ENCODE measurements at regions not wholly inside any gene's neighbourhood (a gene's known extent, or its start where the extent isn't known, plus 50 kb on each side); places are given as distances from the start of the nearest gene placed in this dataset.
"Not testable (repeated sequence)": the region's sequence is repeated elsewhere in the genome, so short reads cannot be mapped to it uniquely, and the experiment has no call there.

DNA sequence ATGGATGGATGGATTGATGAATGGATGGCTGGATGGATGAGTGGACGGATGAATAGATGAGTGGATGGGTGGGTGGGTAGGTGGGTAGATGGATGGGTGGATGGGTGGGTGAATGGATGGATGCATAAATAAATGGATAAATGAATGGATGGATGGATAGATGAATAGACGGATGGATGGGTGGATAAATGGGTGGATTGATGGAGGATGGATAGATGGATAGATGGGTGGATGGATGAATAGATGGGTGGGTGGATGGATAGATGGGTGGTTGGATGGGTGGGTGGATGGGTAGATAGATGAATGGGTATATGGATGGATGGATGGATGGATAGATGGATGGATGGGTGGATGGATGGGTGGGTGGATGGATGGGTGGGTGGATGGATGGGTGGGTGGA is 84.9 kb upstream of the ZNF536 start:
- TF ChIP-seq EZH2 (IDR thresholded peaks at IDR 0.05; ENCODE audit: borderline replicate concordance) (no peak), EZH2phosphoT487 (IDR thresholded peaks at IDR 0.05; ENCODE audit: low read depth, severe bottlenecking, unreplicated experiment) (no peak)
- TF ChIP-seq, protein P1, sequence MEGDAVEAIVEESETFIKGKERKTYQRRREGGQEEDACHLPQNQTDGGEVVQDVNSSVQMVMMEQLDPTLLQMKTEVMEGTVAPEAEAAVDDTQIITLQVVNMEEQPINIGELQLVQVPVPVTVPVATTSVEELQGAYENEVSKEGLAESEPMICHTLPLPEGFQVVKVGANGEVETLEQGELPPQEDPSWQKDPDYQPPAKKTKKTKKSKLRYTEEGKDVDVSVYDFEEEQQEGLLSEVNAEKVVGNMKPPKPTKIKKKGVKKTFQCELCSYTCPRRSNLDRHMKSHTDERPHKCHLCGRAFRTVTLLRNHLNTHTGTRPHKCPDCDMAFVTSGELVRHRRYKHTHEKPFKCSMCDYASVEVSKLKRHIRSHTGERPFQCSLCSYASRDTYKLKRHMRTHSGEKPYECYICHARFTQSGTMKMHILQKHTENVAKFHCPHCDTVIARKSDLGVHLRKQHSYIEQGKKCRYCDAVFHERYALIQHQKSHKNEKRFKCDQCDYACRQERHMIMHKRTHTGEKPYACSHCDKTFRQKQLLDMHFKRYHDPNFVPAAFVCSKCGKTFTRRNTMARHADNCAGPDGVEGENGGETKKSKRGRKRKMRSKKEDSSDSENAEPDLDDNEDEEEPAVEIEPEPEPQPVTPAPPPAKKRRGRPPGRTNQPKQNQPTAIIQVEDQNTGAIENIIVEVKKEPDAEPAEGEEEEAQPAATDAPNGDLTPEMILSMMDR (IDR thresholded peaks at IDR 0.05; ENCODE audit: poor library complexity): no peak
- Histone ChIP-seq H4K20me1 (ENCODE audit: insufficient read depth, poor library complexity, severe bottlenecking) (no peaks in the 10 kb centered on the region), H3K9me3 (ENCODE audit: low read depth) (no peaks in the 10 kb centered on the region), H3K4me1 (ENCODE audit: insufficient read depth) (no peaks in the 10 kb centered on the region), H3K9me2 (replicated peaks; ENCODE audit: insufficient read depth) (no peaks in the 10 kb centered on the region), H2AFZ (no peak overlapping the region), H3K27me3 (peaks cover 7% of the 10 kb centered on the region), H3K4me3 (no peak overlapping the region), H3K36me3 (replicated peaks; ENCODE audit: insufficient read depth, low read depth) (no peaks in the 10 kb centered on the region), H3K27ac (no peak overlapping the region), H3K79me2 (no peaks in the 10 kb centered on the region), H3K4me2 (no peak overlapping the region)
- no CpG with 5 or more reads among the region's 2 CpGs for WGBS (ENCODE audit: low lambda C conversion rate, missing lambda C conversion rate)
- no peak for DNase-seq (ENCODE audit: low spot score)

DNA sequence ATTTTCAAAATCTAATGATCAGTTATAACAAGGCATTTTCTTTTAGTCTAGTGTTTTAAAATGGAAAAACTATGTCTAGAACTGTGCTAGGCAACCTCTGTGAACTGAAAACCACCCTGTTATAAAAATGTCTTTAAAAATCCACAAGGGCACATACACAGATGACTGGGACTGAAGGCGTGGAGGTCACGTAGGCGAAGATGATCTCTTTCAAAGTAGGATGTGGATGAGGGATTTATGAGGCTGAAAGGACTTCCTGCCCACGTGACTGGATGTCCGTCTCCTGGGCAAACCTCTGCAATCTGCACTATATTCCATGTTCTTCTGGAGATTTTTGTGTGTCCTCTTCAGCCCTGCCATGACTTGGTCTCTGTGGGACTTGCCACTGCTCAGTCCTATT is 84.2 kb upstream of the ZNF536 start:
- WGBS (ENCODE audit: low lambda C conversion rate, missing lambda C conversion rate): 86% methylated on average over 5 of the region's 5 CpGs

DNA sequence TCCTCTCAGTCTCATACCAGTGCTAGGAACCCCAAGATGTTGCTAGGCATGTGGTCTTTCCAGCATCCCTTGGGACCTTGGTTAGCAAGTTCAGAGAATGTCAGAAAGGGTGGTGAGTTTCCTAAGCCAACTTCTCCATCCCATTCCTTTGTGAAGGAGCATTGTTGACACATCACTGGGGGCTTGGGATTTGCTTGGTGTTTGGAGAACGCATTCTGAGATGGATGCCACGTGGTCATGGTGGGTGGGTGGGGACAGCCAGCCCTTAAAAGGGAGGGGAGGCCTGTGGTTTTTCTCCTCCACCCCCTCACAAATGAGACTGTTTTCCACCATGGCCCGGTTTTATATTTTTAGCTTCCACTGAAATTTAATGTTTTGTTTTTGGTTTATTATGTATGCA is 83.3 kb upstream of the ZNF536 start:
- H3K9me3 ChIP-seq (ENCODE audit: low read depth): no peaks in the 10 kb centered on the region
- H3K9me2 ChIP-seq (replicated peaks; ENCODE audit: insufficient read depth): no peaks in the 10 kb centered on the region
- no peak overlapping the region for H3K4me3 ChIP-seq
- H3K4me2 ChIP-seq: no peak overlapping the region
- H3K79me2 ChIP-seq: no peaks in the 10 kb centered on the region
- no peaks in the 10 kb centered on the region for H3K36me3 ChIP-seq (replicated peaks; ENCODE audit: insufficient read depth, low read depth)
- H3K4me1 ChIP-seq (ENCODE audit: insufficient read depth): no peaks in the 10 kb centered on the region
- no peaks in the 10 kb centered on the region for H3K27me3 ChIP-seq
- H3K27ac ChIP-seq: no peak overlapping the region
- no peaks in the 10 kb centered on the region for H4K20me1 ChIP-seq (ENCODE audit: insufficient read depth, poor library complexity, severe bottlenecking)
- H2AFZ ChIP-seq: no peak overlapping the region
- 81% methylated on average over 3 of the region's 3 CpGs for WGBS (ENCODE audit: low lambda C conversion rate, missing lambda C conversion rate)
- DNase-seq (ENCODE audit: low spot score): no peak
- TF ChIP-seq, protein P1 (IDR thresholded peaks at IDR 0.05; ENCODE audit: poor library complexity): no peak
- TF ChIP-seq EZH2phosphoT487 (IDR thresholded peaks at IDR 0.05; ENCODE audit: low read depth, severe bottlenecking, unreplicated experiment) (no peak), EZH2 (IDR thresholded peaks at IDR 0.05; ENCODE audit: borderline replicate concordance) (no peak)

More for the DNA sequence above, 84.2 kb upstream of the ZNF536 start:
- TF ChIP-seq EZH2 (IDR thresholded peaks at IDR 0.05; ENCODE audit: borderline replicate concordance) (no peak), EZH2phosphoT487 (IDR thresholded peaks at IDR 0.05; ENCODE audit: low read depth, severe bottlenecking, unreplicated experiment) (no peak)
- TF ChIP-seq, protein P1 (IDR thresholded peaks at IDR 0.05; ENCODE audit: poor library complexity): no peak
- H2AFZ ChIP-seq: no peak overlapping the region
- no peaks in the 10 kb centered on the region for H3K9me2 ChIP-seq (replicated peaks; ENCODE audit: insufficient read depth)
- no peaks in the 10 kb centered on the region for H3K9me3 ChIP-seq (ENCODE audit: low read depth)
- no peaks in the 10 kb centered on the region for H3K4me1 ChIP-seq (ENCODE audit: insufficient read depth)
- no peaks in the 10 kb centered on the region for H4K20me1 ChIP-seq (ENCODE audit: insufficient read depth, poor library complexity, severe bottlenecking)
- no peaks in the 10 kb centered on the region for H3K36me3 ChIP-seq (replicated peaks; ENCODE audit: insufficient read depth, low read depth)
- no peak overlapping the region for H3K4me3 ChIP-seq
- no peaks in the 10 kb centered on the region for H3K79me2 ChIP-seq
- H3K27me3 ChIP-seq: peaks cover 3% of the 10 kb centered on the region
- DNase-seq (ENCODE audit: low spot score): no peak
- H3K27ac ChIP-seq: no peak overlapping the region
- no peak overlapping the region for H3K4me2 ChIP-seq

DNA sequence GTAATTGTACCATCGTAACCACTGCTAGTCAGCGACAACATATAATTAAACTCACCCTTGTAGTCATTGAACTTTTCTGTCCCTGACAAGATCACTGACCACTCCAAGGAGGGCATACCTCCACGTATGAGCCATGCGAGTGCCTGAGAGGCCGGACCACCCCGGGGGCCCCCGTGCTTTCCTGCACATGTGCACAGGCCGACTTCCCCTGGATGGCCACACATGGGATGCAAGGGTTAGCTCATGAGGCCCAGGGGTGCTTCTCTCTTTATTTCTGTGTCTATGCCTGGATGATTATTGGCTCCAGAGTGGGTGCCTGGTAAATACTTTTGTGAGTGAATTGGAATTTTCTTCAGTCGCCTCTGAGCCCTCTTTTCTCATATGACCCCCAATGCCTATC is 82.8 kb upstream of the ZNF536 start:
- WGBS (ENCODE audit: low lambda C conversion rate, missing lambda C conversion rate): 92% methylated on average over 9 of the region's 9 CpGs
- H3K4me2 ChIP-seq: no peak overlapping the region

DNA sequence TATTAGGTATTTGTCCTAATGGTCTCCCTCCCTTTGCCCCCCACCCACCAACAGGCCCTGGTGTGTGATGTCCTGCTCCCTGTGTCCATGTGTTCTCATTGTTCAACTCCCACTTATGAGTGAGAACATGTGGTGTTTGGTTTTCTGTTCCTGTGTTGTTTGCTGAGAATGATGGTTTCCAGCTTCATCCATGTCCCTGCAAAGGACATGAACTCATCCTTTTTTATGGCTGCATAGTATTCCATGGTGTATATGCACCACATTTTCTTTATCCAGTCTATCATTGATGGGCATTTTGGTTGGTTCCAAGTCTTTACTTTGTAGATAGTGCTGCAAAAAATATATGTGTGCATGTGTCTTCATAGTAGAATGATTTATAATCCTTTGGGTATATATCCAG is 81.4 kb upstream of the ZNF536 start:
- H3K9me3 ChIP-seq (ENCODE audit: low read depth); H3K27ac ChIP-seq; H3K9me2 ChIP-seq (replicated peaks; ENCODE audit: insufficient read depth); H3K4me2 ChIP-seq; H4K20me1 ChIP-seq (ENCODE audit: insufficient read depth, poor library complexity, severe bottlenecking); H3K79me2 ChIP-seq; DNase-seq (ENCODE audit: low spot score); H3K36me3 ChIP-seq (replicated peaks; ENCODE audit: insufficient read depth, low read depth); H3K4me1 ChIP-seq (ENCODE audit: insufficient read depth); H3K27me3 ChIP-seq; H3K4me3 ChIP-seq; H2AFZ ChIP-seq: not testable (repeated sequence)

More for the DNA sequence above, 82.8 kb upstream of the ZNF536 start:
- Histone ChIP-seq H2AFZ (no peak overlapping the region), H3K9me2 (replicated peaks; ENCODE audit: insufficient read depth) (no peaks in the 10 kb centered on the region), H3K4me1 (ENCODE audit: insufficient read depth) (no peaks in the 10 kb centered on the region), H3K36me3 (replicated peaks; ENCODE audit: insufficient read depth, low read depth) (no peaks in the 10 kb centered on the region), H3K4me3 (no peak overlapping the region), H4K20me1 (ENCODE audit: insufficient read depth, poor library complexity, severe bottlenecking) (no peaks in the 10 kb centered on the region), H3K9me3 (ENCODE audit: low read depth) (no peaks in the 10 kb centered on the region), H3K79me2 (no peaks in the 10 kb centered on the region), H3K27me3 (no peaks in the 10 kb centered on the region), H3K27ac (no peak overlapping the region)
- no peak for DNase-seq (ENCODE audit: low spot score)
- TF ChIP-seq, protein P1 (IDR thresholded peaks at IDR 0.05; ENCODE audit: poor library complexity): no peak
